GM12878 (cell line): ENCODE measurements at regions not wholly inside any gene's neighbourhood (a gene's known extent, or its start where the extent isn't known, plus 50 kb on each side); places are given as distances from the start of the nearest gene placed in this dataset.

Experiments
- ATAC-seq: fragments of 200-7000 bp; cut with Tn5 transposase; 3 replicates; pipeline ENCODE4 v1.9.1; 2020; ENCODE audit warnings: mild to moderate bottlenecking, moderate library complexity
- BruUV-seq: library from RNA; stranded (reverse); fragments of 400-500 nt; replicated peaks from 2 replicates; lab custom pipeline; 2021; lab: Mats Ljungman, UMichigan
- CTCF ChIA-PET: fragments of 300-600 bp; sonication (Branson Sonifier 250); formaldehyde crosslinking; extraction: SDS; loops from one replicate; lab custom pipeline; 2021; ENCODE audit warnings: inconsistent platforms; lab: Yijun Ruan, JAX
- POLR2A ChIA-PET: fragments of 350-600 bp; formaldehyde crosslinking; extraction: SDS; loops from one replicate; lab custom pipeline; 2021; ENCODE audit warnings: inconsistent platforms; lab: Charles Lee
- RAD21 ChIA-PET: fragments of 300-600 bp; sonication (Branson Sonifier 250); formaldehyde crosslinking; loops from one replicate; lab custom pipeline; 2023; ENCODE audit warnings: antibody characterized with exemption; ENCODE audit not compliant: unreplicated experiment; lab: Charles Lee
- SMC1A ChIA-PET: fragments of 300-600 bp; sonication (Branson Sonifier 250); formaldehyde crosslinking; loops from one replicate; lab custom pipeline; 2023; ENCODE audit not compliant: unreplicated experiment, uncharacterized antibody; lab: Charles Lee
- DNase-seq: peaks from one replicate; pipeline ENCODE4 v3.0.0-alpha.2; 2011; ENCODE audit warnings: low read depth, low spot score
- FAIRE-seq: peaks from 3 replicates; lab custom pipeline; 2011; peaks lifted over from hg19 to GRCh38; lab: Jason Lieb, UNC
- H2AFZ ChIP-seq: 2 replicates; pipeline ENCODE4 v1.6.0; 2011; ENCODE audit warnings: low read depth, low read length, control low read depth; ENCODE audit not compliant: control insufficient read depth
- H3K27ac ChIP-seq: 2 replicates; pipeline ENCODE4 v1.5.1; 2011; ENCODE audit warnings: control low read depth; ENCODE audit not compliant: control insufficient read depth, insufficient read depth
- H3K27me3 ChIP-seq, 2 experiments: replicated peaks in 1 of 2; 2 replicates each; pipeline versions ENCODE4 v1.6.0 to v1.6.1; 2011; ENCODE audit warnings: low read length in 1 of 2; ENCODE audit not compliant: control insufficient read depth in 2 of 2, insufficient read depth in 2 of 2
- H3K36me3 ChIP-seq, 2 experiments: 2 replicates each; pipeline ENCODE4 v1.5.1; 2011; ENCODE audit warnings: low read length in 1 of 2; ENCODE audit not compliant: control insufficient read depth in 2 of 2, insufficient read depth in 2 of 2
- H3K4me1 ChIP-seq: 2 replicates; pipeline ENCODE4 v1.6.1; 2011; ENCODE audit warnings: mild to moderate bottlenecking, low read length, moderate library complexity, mixed read lengths; ENCODE audit not compliant: control insufficient read depth, insufficient read depth
- H3K4me2 ChIP-seq: 2 replicates; pipeline ENCODE4 v1.6.0; 2011; ENCODE audit warnings: control low read depth; ENCODE audit not compliant: control insufficient read depth, insufficient read depth
- H3K4me3 ChIP-seq: fragments of 200-600 bp; sonication (generic); 2 replicates; pipeline ENCODE4 v1.5.1; 2016
- H3K79me2 ChIP-seq: 2 replicates; pipeline ENCODE4 v1.6.0; 2011; ENCODE audit warnings: low read length; ENCODE audit not compliant: control insufficient read depth, insufficient read depth
- H3K9ac ChIP-seq: 2 replicates; pipeline ENCODE4 v1.8.0; 2011; ENCODE audit warnings: low read length, control low read depth, mixed read lengths; ENCODE audit not compliant: control insufficient read depth, insufficient read depth
- H3K9me3 ChIP-seq: replicated peaks from 3 replicates; pipeline ENCODE4 v1.5.1; 2011; ENCODE audit warnings: mild to moderate bottlenecking, low read length; ENCODE audit not compliant: control insufficient read depth, insufficient read depth
- H4K20me1 ChIP-seq: 2 replicates; pipeline ENCODE4 v1.6.0; 2011; ENCODE audit not compliant: control insufficient read depth, insufficient read depth
- CBFB ChIP-seq: IDR thresholded peaks from 2 replicates; pipeline ENCODE4 v1.6.1; 2016; ENCODE audit warnings: antibody characterized with exemption, low read depth
- CHD2 ChIP-seq: IDR thresholded peaks from 2 replicates; pipeline ENCODE4 v1.6.1; 2011; ENCODE audit warnings: low read depth, low read length, improper control_type of control experiment, borderline replicate concordance
- GABPA ChIP-seq: IDR thresholded peaks from 2 replicates; pipeline ENCODE4 v1.6.1; 2014; ENCODE audit warnings: antibody characterized with exemption, low read depth, mild to moderate bottlenecking, inconsistent platforms
- HCFC1 ChIP-seq: fragments of 150-350 bp; IDR thresholded peaks from 2 replicates; pipeline ENCODE4 v1.6.1; 2014; ENCODE audit warnings: low read length
- MEF2A ChIP-seq: IDR thresholded peaks from 2 replicates; pipeline ENCODE4 v1.6.1; 2011; ENCODE audit warnings: low read depth, mild to moderate bottlenecking, low read length, moderate library complexity; ENCODE audit not compliant: insufficient read depth
- MTA3 ChIP-seq: IDR thresholded peaks from 2 replicates; pipeline ENCODE4 v1.6.1; 2012; ENCODE audit warnings: low read length, inconsistent platforms, borderline replicate concordance
- POLR2AphosphoS2 ChIP-seq: IDR thresholded peaks from 2 replicates; pipeline ENCODE4 v1.6.1; 2011; ENCODE audit warnings: low read depth, mild to moderate bottlenecking, low read length, improper control_type of control experiment, moderate library complexity
- RELA ChIP-seq: fragments of 450-650 bp; IDR thresholded peaks from 2 replicates; pipeline ENCODE4 v1.8.0; 2014; ENCODE audit warnings: borderline replicate concordance; ENCODE audit not compliant: partially characterized antibody
- ZNF217 ChIP-seq: fragments of 450-650 bp; IDR thresholded peaks from 2 replicates; pipeline ENCODE4 v1.6.1; 2017; ENCODE audit warnings: antibody characterized with exemption, mild to moderate bottlenecking
- ZNF384 ChIP-seq: IDR thresholded peaks from 2 replicates; pipeline ENCODE4 v1.6.1; 2012; ENCODE audit warnings: low read depth, mild to moderate bottlenecking, low read length, improper control_type of control experiment, borderline replicate concordance
- WGBS: methylation state at CpG from one replicate; pipeline ENCODE4 v1.1.6; 2016; ENCODE audit warnings: low lambda C conversion rate; ENCODE audit not compliant: insufficient replicate concordance, insufficient coverage; ENCODE audit errors: missing lambda C conversion rate; 5-methylcytosine and 5-hydroxymethylcytosine counted together
- in situ Hi-C: fragments of 300-500 bp; cut with MboI; formaldehyde crosslinking; loops from 9 replicates; pipeline ENCODE4 v1.14.3; 2018; ENCODE audit warnings: mixed read lengths
- intact Hi-C: fragments of 100-400 bp; cut with micrococcal nuclease; formaldehyde crosslinking; loops from one replicate; pipeline ENCODE4 v1.14.2; 2022; ENCODE audit not compliant: unreplicated experiment
- TF ChIP-seq, protein P1 (sequence below): IDR thresholded peaks from 2 replicates; pipeline ENCODE4 v1.6.1; 2011; ENCODE audit warnings: low read depth, mild to moderate bottlenecking, low read length, moderate library complexity, borderline replicate concordance; ENCODE audit errors: extremely low read depth
- TF ChIP-seq, protein P2 (sequence below): fragments of 450-650 bp; IDR thresholded peaks from 2 replicates; pipeline ENCODE4 v1.6.1; 2018; ENCODE audit warnings: borderline replicate concordance, mild to moderate bottlenecking; ENCODE audit not compliant: partially characterized antibody
- TF ChIP-seq, protein P3 (sequence below): IDR thresholded peaks from 2 replicates; pipeline ENCODE4 v1.6.1; 2012; ENCODE audit warnings: mild to moderate bottlenecking, low read depth, low read length

DNA sequence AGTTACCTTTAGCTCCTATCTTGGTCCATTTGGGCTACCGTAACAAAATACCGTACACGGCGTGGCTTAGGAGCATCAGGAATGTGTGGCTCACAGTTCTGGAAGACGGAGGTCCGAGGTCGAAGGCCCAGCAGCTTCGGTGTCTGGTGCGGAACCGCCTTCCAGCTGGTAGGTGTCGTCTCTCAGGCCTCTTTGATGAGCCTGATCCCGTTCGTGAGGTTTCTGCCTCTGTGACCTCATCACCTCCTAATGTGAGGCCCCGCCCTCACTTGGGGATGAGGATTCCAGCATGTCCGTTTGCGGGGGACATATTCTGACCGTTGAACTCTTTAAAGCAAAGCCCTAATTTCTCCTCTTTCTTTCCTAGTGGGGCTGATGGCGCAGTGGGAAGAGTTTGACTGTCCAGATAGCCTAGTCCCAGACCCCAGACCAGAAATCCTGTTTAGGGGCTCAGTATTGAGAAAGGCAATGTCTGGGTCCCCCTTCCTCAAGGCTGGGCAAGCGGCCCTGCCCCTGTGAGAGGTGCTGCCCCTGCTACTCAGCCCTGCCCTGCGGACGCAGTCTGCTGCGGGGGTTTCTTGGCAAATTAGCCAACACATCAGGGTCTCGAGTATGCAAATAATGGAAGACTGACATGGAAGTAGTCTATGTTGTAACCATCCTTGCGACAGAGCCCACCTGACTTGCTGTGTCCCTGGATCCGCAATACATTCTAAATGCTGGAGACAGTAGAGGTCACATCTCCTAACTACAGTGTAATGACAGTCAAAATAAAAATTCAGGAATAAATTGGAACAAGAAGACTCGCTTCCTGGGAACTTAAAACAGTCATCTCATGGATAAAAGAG lies 128.0 kb downstream of the ASB1 start (continued):
- no peak for TF ChIP-seq GABPA

DNA sequence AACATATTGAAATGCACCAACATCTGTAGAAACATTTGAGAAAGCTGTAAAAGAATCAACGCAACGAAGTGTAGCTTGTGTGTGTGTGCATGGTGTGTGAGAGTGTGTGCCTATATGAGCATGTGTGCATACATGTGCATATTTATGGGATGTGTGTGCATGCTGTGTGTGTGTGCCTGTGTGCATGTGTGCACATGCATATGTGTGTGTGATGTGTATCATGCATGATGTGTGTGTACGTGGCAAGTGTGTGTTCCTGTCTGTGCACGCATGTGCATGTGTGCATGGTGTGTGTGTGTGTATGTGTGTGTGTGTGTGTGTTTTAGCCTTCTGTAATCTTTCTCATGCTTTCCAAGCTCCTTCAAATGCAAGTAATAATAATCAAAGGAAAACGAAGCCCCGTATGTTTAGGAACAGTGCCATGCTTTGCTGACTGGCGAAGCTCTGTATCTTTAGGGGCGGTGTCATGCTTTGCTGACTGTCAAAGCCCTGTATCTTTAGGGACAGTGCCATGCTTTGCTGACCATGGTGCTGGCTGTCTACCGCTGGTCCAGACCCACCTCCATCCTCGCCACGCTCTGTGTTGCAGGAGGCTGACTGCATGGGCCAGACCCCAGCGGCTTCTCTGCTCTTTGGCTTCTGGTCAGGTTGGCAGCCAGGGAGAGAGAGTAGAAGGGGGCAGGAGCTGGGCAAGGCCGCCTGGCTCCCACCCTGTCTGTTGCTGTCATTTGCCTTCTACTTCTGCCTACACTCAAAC lies 129.2 kb downstream of the ASB1 start:
- no peak overlapping the region for H3K4me2 ChIP-seq
- no peaks in the 10 kb centered on the region for H4K20me1 ChIP-seq
- H3K27me3 ChIP-seq = no peaks in the 10 kb centered on the region; a peak in 1 of 4 replicates
- H2AFZ ChIP-seq = no peak overlapping the region
- intact Hi-C loops = no loop called here
- TF ChIP-seq ZNF217 = no peak
- TF ChIP-seq POLR2AphosphoS2 = no peak
- TF ChIP-seq, protein P1, sequence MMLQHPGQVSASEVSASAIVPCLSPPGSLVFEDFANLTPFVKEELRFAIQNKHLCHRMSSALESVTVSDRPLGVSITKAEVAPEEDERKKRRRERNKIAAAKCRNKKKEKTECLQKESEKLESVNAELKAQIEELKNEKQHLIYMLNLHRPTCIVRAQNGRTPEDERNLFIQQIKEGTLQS = no peak
- TF ChIP-seq MEF2A = no peak
- TF ChIP-seq RELA = no peak
- TF ChIP-seq, protein P2, sequence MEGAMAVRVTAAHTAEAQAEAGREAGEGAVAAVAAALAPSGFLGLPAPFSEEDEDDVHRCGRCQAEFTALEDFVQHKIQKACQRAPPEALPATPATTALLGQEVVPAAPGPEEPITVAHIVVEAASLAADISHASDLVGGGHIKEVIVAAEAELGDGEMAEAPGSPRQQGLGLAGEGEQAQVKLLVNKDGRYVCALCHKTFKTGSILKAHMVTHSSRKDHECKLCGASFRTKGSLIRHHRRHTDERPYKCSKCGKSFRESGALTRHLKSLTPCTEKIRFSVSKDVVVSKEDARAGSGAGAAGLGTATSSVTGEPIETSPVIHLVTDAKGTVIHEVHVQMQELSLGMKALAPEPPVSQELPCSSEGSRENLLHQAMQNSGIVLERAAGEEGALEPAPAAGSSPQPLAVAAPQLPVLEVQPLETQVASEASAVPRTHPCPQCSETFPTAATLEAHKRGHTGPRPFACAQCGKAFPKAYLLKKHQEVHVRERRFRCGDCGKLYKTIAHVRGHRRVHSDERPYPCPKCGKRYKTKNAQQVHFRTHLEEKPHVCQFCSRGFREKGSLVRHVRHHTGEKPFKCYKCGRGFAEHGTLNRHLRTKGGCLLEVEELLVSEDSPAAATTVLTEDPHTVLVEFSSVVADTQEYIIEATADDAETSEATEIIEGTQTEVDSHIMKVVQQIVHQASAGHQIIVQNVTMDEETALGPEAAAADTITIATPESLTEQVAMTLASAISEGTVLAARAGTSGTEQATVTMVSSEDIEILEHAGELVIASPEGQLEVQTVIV = no peak
- TF ChIP-seq CHD2 = no peak
- TF ChIP-seq, protein P3, sequence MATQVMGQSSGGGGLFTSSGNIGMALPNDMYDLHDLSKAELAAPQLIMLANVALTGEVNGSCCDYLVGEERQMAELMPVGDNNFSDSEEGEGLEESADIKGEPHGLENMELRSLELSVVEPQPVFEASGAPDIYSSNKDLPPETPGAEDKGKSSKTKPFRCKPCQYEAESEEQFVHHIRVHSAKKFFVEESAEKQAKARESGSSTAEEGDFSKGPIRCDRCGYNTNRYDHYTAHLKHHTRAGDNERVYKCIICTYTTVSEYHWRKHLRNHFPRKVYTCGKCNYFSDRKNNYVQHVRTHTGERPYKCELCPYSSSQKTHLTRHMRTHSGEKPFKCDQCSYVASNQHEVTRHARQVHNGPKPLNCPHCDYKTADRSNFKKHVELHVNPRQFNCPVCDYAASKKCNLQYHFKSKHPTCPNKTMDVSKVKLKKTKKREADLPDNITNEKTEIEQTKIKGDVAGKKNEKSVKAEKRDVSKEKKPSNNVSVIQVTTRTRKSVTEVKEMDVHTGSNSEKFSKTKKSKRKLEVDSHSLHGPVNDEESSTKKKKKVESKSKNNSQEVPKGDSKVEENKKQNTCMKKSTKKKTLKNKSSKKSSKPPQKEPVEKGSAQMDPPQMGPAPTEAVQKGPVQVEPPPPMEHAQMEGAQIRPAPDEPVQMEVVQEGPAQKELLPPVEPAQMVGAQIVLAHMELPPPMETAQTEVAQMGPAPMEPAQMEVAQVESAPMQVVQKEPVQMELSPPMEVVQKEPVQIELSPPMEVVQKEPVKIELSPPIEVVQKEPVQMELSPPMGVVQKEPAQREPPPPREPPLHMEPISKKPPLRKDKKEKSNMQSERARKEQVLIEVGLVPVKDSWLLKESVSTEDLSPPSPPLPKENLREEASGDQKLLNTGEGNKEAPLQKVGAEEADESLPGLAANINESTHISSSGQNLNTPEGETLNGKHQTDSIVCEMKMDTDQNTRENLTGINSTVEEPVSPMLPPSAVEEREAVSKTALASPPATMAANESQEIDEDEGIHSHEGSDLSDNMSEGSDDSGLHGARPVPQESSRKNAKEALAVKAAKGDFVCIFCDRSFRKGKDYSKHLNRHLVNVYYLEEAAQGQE = no peak
- no peak for TF ChIP-seq MTA3
- TF ChIP-seq CBFB = no peak
- TF ChIP-seq HCFC1 = no peak
- TF ChIP-seq ZNF384 = no peak
- H3K36me3 ChIP-seq = no peaks in the 10 kb centered on the region
- 34% methylated on average over 13 of the region's 13 CpGs for WGBS
- no peaks in the 10 kb centered on the region for H3K4me1 ChIP-seq
- ChIA-PET CTCF (no interaction called here), POLR2A (no interaction called here), SMC1A (no interaction called here), RAD21 (no interaction called here)
- no peak overlapping the region for H3K4me3 ChIP-seq
- H3K9me3 ChIP-seq = no peaks in the 10 kb centered on the region
- DNase-seq = no peak
- no peak overlapping the region for H3K9ac ChIP-seq
- BruUV-seq = no TSS peak
- H3K27ac ChIP-seq = no peak overlapping the region
- FAIRE-seq = no peak
- in situ Hi-C loops = no loop called here
- H3K79me2 ChIP-seq = no peaks in the 10 kb centered on the region
- ATAC-seq = no peak
